ENCODE measurements at regions not wholly inside any gene's neighbourhood (a gene's known extent, or its start where the extent isn't known, plus 50 kb on each side); places are given as distances from the start of the nearest gene placed in this dataset.
"Not testable (repeated sequence)": the region's sequence is repeated elsewhere in the genome, so short reads cannot be mapped to it uniquely, and the experiment has no call there.

GRCh38 chr10:33900596-33900995, 566.1 kb upstream of the NRP1 start:
- DNase-seq (ENCODE audit: low read depth, low spot score), result peak; percentile 55

GRCh38 chr10:33899578-33900531, 565.4 kb upstream of the NRP1 start:
- no peak for DNase-seq (ENCODE audit: low read depth, low spot score)

GRCh38 chr10:33897291-33897752, 562.9 kb upstream of the NRP1 start:
- DNase-seq (ENCODE audit: low read depth, low spot score), result peak; percentile 55

- no peak for DNase-seq (ENCODE audit: low read depth, low spot score)
Measured at GRCh38 chr10:33893506-33893905, 559.0 kb upstream of the NRP1 start.

GRCh38 chr10:33889371-33889770, 554.9 kb upstream of the NRP1 start:
- DNase-seq (ENCODE audit: low read depth, low spot score), result no peak

- DNase-seq (ENCODE audit: low read depth, low spot score), result no peak
Measured at GRCh38 chr10:33887188-33887587, 552.7 kb upstream of the NRP1 start.

GRCh38 chr10:33886299-33886698, 551.8 kb upstream of the NRP1 start:
- DNase-seq (ENCODE audit: low read depth, low spot score), result no peak

- DNase-seq (ENCODE audit: low read depth, low spot score), result no peak
Measured at GRCh38 chr10:33884604-33885003, 550.1 kb upstream of the NRP1 start.

GRCh38 chr10:33883881-33884280, 549.4 kb upstream of the NRP1 start:
- no peak for DNase-seq (ENCODE audit: low read depth, low spot score)

GRCh38 chr10:33882996-33883395, 548.5 kb upstream of the NRP1 start:
- DNase-seq (ENCODE audit: low read depth, low spot score), result no peak

GRCh38 chr10:33880291-33880690, 545.8 kb upstream of the NRP1 start:
- DNase-seq (ENCODE audit: low read depth, low spot score), result no peak

GRCh38 chr10:33878238-33878786, 543.8 kb upstream of the NRP1 start:
- DNase-seq (ENCODE audit: low read depth, low spot score), result no peak

GRCh38 chr10:33876584-33877400, 542.3 kb upstream of the NRP1 start:
- DNase-seq (ENCODE audit: low read depth, low spot score), result no peak

GRCh38 chr10:33875924-33876583, 541.6 kb upstream of the NRP1 start:
- DNase-seq (ENCODE audit: low read depth, low spot score), result no peak

- DNase-seq (ENCODE audit: low read depth, low spot score), result no peak
Measured at GRCh38 chr10:33871061-33871956, 536.8 kb upstream of the NRP1 start.

- DNase-seq (ENCODE audit: low read depth, low spot score), result no peak
Measured at GRCh38 chr10:33869481-33869880, 535.0 kb upstream of the NRP1 start.

- no peak for DNase-seq (ENCODE audit: low read depth, low spot score)
Measured at GRCh38 chr10:33869028-33869427, 534.6 kb upstream of the NRP1 start.

- not testable (repeated sequence) for DNase-seq (ENCODE audit: low read depth, low spot score)
Measured at GRCh38 chr10:33867199-33867789, 532.8 kb upstream of the NRP1 start.

- no peak for DNase-seq (ENCODE audit: low read depth, low spot score)
Measured at GRCh38 chr10:33863352-33863751, 528.9 kb upstream of the NRP1 start.

GRCh38 chr10:33862536-33863105, 528.2 kb upstream of the NRP1 start:
- no peak for DNase-seq (ENCODE audit: low read depth, low spot score)

All from astrocyte of the hippocampus (primary cell).